Body of pancreas (tissue), 4 donors: ENCODE measurements at regions not wholly inside any gene's neighbourhood (a gene's known extent, or its start where the extent isn't known, plus 50 kb on each side); places are given as distances from the start of the nearest gene placed in this dataset.

Experiments used
- ATAC-seq: fragments of 150-250 bp; one replicate; pipeline ENCODE4 v1.9.1; 2016
- DNase-seq, 4 donors: peaks; one replicate each; pipeline ENCODE4 v3.0.0-alpha.2; 2019
- H3K27ac ChIP-seq, 4 donors: fragments of 200-600 bp; sonication (generic); 1 replicate in 3 of 4; 2 replicates in 1 of 4; pipeline versions ENCODE4 v1.5.1 to v1.6.1; 2016 to 2019; ENCODE audit warnings: mild to moderate bottlenecking in 1 of 4, mixed read lengths in 1 of 4, moderate library complexity in 1 of 4
- H3K27me3 ChIP-seq, 2 donors: fragments of 200-600 bp; sonication (generic); one replicate each; pipeline ENCODE4 v1.6.0; 2016; ENCODE audit warnings: mild to moderate bottlenecking in 1 of 2
- H3K36me3 ChIP-seq, 2 donors: fragments of 200-600 bp; sonication (generic); replicated peaks in 1 of 2; 2 replicates each; pipeline ENCODE4 v1.5.1; 2016; ENCODE audit warnings: low read depth in 2 of 2; ENCODE audit not compliant: insufficient read depth in 1 of 2
- H3K4me1 ChIP-seq: fragments of 200-600 bp; sonication (generic); one replicate; pipeline ENCODE4 v1.6.0; 2016
- H3K4me3 ChIP-seq, 2 donors: fragments of 200-600 bp; sonication (generic); 1 replicate in 1 of 2; 2 replicates in 1 of 2; pipeline ENCODE4 v1.5.1; 2016 to 2019
- H3K9me3 ChIP-seq, 3 donors: fragments of 200-600 bp; sonication (generic); 1 replicate in 2 of 3; 2 replicates in 1 of 3; pipeline ENCODE4 v1.5.1; 2016
- POLR2A ChIP-seq, 3 donors: fragments of 450-650 bp; IDR thresholded peaks; one replicate each; pipeline ENCODE4 v1.6.1; 2016; ENCODE audit warnings: antibody characterized with exemption in 3 of 3, mild to moderate bottlenecking in 2 of 3
- WGBS, 2 donors: methylation state at CpG; one replicate each; pipeline ENCODE4 v1.1.5; 2017; 5-methylcytosine and 5-hydroxymethylcytosine counted together
- intact Hi-C: fragments of 100-400 bp; cut with DNase I; formaldehyde crosslinking; loops from one replicate; pipeline ENCODE4 v1.15.1; 2023
- TF ChIP-seq, protein P1 (sequence below), 7 experiments: fragments of 450-650 bp in 4 of 7; fragments of 200-600 bp in 3 of 7; sonication (generic) in 3 of 7; IDR thresholded peaks; one replicate each; pipeline ENCODE4 v1.5.1; 2016 to 2019; ENCODE audit warnings: antibody characterized with exemption in 7 of 7

DNA sequence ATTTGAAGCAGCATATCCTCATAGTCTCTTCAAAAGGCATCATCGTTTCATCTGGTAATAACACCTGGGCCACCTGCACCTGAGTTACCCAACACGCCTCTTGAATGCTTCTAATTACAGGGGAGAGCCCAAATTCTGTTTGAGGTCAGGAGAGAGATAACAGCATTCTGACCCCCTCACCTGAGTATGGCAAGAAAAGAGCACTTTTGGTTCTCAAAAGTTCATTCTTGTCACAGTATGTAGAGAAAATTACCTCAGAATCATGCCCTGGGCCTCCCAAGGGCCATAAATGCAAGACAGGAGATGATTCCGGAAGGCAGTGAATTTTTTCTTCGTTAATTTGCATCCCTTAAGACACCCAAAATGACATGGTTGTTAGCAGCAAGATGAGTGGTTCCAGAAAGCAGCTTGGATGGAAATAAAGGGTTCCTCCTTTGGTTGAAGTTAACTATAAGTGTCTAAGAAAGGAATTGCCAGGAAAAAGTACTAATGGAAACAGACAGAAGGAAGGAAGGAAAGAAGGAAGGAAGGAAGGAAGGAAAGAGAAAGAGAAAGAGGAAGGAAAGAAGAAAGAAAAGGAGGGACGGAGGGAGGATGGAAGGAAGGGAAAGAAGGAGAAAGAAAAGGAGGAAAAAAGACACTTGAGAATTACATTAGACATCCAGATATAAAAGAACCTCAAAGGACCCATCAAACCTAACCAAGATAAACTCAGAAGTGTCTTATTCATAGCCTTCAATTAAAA is 228.4 kb upstream of the RHOBTB1 start:
- TF ChIP-seq, protein P1, sequence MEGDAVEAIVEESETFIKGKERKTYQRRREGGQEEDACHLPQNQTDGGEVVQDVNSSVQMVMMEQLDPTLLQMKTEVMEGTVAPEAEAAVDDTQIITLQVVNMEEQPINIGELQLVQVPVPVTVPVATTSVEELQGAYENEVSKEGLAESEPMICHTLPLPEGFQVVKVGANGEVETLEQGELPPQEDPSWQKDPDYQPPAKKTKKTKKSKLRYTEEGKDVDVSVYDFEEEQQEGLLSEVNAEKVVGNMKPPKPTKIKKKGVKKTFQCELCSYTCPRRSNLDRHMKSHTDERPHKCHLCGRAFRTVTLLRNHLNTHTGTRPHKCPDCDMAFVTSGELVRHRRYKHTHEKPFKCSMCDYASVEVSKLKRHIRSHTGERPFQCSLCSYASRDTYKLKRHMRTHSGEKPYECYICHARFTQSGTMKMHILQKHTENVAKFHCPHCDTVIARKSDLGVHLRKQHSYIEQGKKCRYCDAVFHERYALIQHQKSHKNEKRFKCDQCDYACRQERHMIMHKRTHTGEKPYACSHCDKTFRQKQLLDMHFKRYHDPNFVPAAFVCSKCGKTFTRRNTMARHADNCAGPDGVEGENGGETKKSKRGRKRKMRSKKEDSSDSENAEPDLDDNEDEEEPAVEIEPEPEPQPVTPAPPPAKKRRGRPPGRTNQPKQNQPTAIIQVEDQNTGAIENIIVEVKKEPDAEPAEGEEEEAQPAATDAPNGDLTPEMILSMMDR (IDR thresholded peaks at IDR 0.05) = no peak
- TF ChIP-seq POLR2A (IDR thresholded peaks at IDR 0.05) = no peak
- H3K9me3 ChIP-seq = no peaks in the 10 kb centered on the region
- intact Hi-C loops = no loop called here
- no peak overlapping the region for H3K27ac ChIP-seq
- ATAC-seq (no peak), DNase-seq (no peak)
- no peak overlapping the region for H3K4me3 ChIP-seq
- H3K36me3 ChIP-seq = no peaks in the 10 kb centered on the region
- no peaks in the 10 kb centered on the region for H3K27me3 ChIP-seq
- 84 to 91% methylated on average over 5 of the region's 5 CpGs for WGBS, 2 donors
- H3K4me1 ChIP-seq = no peaks in the 10 kb centered on the region

DNA sequence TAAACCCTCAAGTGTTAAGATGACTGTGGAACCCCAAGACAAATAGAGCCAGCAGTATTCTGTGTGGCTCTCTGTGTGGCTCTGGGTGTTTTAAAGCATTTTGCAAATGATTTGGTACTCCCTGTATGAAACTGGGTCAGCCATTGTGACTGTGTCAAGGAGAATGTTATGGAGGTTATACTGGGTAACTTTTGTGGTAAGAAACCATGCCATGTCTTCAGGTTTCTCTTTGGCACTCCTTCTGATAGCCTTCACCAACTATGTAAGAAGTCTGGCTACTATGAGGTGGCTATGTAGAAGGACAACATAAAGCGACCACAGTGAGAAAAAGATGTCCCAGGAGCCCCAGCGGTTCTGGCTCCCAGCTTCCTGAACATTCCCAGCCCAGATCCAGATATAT is 226.6 kb upstream of the RHOBTB1 start:
- Histone ChIP-seq H3K27me3 (no peaks in the 10 kb centered on the region), H3K36me3 (no peaks in the 10 kb centered on the region), H3K4me1 (peaks cover 8% of the 10 kb centered on the region), H3K27ac (no peak overlapping the region), H3K4me3 (no peak overlapping the region), H3K9me3 (no peaks in the 10 kb centered on the region)
- TF ChIP-seq POLR2A (IDR thresholded peaks at IDR 0.05) = no peak
- TF ChIP-seq, protein P1 (IDR thresholded peaks at IDR 0.05) = no peak
- no peak for ATAC-seq
- intact Hi-C loops = no loop called here
- WGBS, 2 donors = 91 to 95% methylated on average over 2 of the region's 2 CpGs
- DNase-seq = no peak

DNA sequence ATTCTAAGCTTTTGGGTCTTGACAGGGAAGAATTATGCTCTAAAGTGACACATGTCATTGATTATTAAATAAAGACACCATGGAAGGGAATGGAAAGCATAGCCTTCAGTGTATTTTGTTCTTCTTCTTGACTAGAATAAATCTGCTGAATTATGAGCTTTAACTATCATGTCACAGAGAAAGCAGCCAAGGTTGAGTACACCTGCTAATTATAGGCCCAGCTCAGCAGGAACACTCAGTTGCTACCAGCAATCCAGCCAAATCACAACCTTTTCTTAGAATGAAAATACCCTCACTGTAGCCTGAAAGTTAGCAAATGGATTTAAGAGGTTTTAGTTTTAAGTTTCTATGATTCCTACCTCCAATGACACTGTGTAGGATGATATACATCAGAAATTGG is 225.3 kb upstream of the RHOBTB1 start:
- no peaks in the 10 kb centered on the region for H3K36me3 ChIP-seq
- H3K4me1 ChIP-seq = peaks cover 21% of the 10 kb centered on the region
- TF ChIP-seq POLR2A (IDR thresholded peaks at IDR 0.05) = no peak
- TF ChIP-seq, protein P1 (IDR thresholded peaks at IDR 0.05) = no peak
- no peaks in the 10 kb centered on the region for H3K27me3 ChIP-seq
- no peak overlapping the region for H3K4me3 ChIP-seq
- no peak overlapping the region for H3K27ac ChIP-seq
- DNase-seq (no peak), ATAC-seq (no peak)
- H3K9me3 ChIP-seq = no peaks in the 10 kb centered on the region
- intact Hi-C loops = no loop called here

DNA sequence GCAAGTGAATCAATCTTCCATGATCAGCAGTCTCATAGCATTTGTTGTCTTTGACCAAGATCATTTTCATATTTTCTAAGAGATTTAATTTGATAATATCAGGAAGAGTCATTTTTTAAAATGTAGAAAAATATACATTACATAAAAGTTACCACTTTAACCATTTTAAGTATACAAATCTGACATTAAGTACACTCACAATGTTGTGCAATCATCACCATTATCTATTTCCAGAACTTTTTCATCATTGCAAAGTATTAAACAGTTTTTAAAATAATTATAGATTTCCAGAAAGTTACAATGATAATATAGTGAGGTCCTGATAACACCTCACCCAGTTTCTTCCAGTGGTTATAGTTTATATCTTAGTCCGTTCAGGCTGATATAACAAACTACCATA is 222.5 kb upstream of the RHOBTB1 start:
- WGBS, 2 donors = 33 to 35% methylated on average over 1 of the region's 1 CpG
- DNase-seq = no peak
- Histone ChIP-seq H3K9me3 (no peaks in the 10 kb centered on the region), H3K27me3 (no peaks in the 10 kb centered on the region), H3K4me3 (no peak overlapping the region), H3K36me3 (no peaks in the 10 kb centered on the region), H3K27ac (peak overlapping the region in 1 of 4 donors; percentile 6), H3K4me1 (peaks cover 29% of the 10 kb centered on the region)
- intact Hi-C loops = no loop called here
- TF ChIP-seq POLR2A (IDR thresholded peaks at IDR 0.05) = no peak
- no peak for ATAC-seq

DNA sequence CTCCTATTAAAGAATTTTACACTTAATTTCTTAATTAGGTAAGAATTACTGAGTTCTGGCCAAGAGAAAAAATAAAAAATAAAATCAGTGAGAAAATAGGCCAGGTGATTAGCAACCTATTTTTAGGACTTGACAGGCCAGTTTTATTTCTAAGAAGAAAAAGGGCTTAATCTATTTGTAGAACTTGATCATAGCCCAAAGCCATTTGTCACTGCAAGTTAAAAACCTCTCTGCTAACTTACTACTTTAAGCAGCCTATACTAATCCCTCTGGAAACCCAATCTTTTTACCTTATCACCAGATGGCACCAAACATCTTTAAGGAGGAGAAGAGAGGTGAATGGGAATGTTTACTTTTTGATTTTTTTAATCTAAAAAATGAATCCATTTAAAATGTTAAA is 222.1 kb upstream of the RHOBTB1 start:
- no peak for DNase-seq
- H3K36me3 ChIP-seq = no peaks in the 10 kb centered on the region
- TF ChIP-seq POLR2A (IDR thresholded peaks at IDR 0.05) = no peak
- TF ChIP-seq, protein P1 (IDR thresholded peaks at IDR 0.05) = no peak
- H3K9me3 ChIP-seq = no peaks in the 10 kb centered on the region
- no peaks in the 10 kb centered on the region for H3K27me3 ChIP-seq
- peaks cover 29% of the 10 kb centered on the region for H3K4me1 ChIP-seq
- no peak overlapping the region for H3K4me3 ChIP-seq
- peak overlapping the region in 2 of 4 donors; percentile 6 to 38 for H3K27ac ChIP-seq
- no peak for ATAC-seq
- intact Hi-C loops = no loop called here
